CD4-positive, alpha-beta T cell (primary cell): ENCODE measurements at regions not wholly inside any gene's neighbourhood (a gene's known extent, or its start where the extent isn't known, plus 50 kb on each side); places are given as distances from the start of the nearest gene placed in this dataset.

Experiments
- ATAC-seq: fragments of 200-7000 bp; cut with Tn5 transposase; one replicate; pipeline ENCODE4 v1.10.0; 2022; ENCODE audit warnings: mild to moderate bottlenecking; ENCODE audit not compliant: poor library complexity
- CTCF ChIA-PET: fragments of 350-600 bp; sonication (Branson Sonifier 250); formaldehyde crosslinking; loops from one replicate; lab custom pipeline; 2021; ENCODE audit warnings: antibody characterized with exemption, inconsistent platforms; lab: Charles Lee
- POLR2A ChIA-PET: fragments of 350-600 bp; sonication (Branson Sonifier 250); formaldehyde crosslinking; loops from one replicate; lab custom pipeline; 2021; ENCODE audit warnings: antibody characterized with exemption, inconsistent platforms; lab: Charles Lee
- DNase-seq, 14 experiments: peaks; one replicate each; pipeline ENCODE4 v3.0.0-alpha.2; 2013 to 2020; ENCODE audit warnings: mixed read lengths in 2 of 14
- H3K27ac ChIP-seq, 2 donors: one replicate each; pipeline versions ENCODE4 v1.5.1 to v1.7.0; 2013; ENCODE audit warnings: low read length in 2 of 2, low read depth in 1 of 2, mild to moderate bottlenecking in 1 of 2
- H3K27me3 ChIP-seq, 2 experiments: 1 replicate in 1 of 2; 2 replicates in 1 of 2; pipeline versions ENCODE4 v1.6.1 to v1.7.0; 2013; ENCODE audit warnings: low read length in 2 of 2, control low read depth in 1 of 2, mild to moderate bottlenecking in 1 of 2, moderate library complexity in 1 of 2; ENCODE audit not compliant: insufficient read depth in 2 of 2, control insufficient read depth in 1 of 2
- H3K36me3 ChIP-seq: one replicate; pipeline ENCODE4 v1.6.1; 2013; ENCODE audit warnings: low read length, control low read depth; ENCODE audit not compliant: insufficient read depth
- H3K4me1 ChIP-seq: one replicate; pipeline ENCODE4 v1.6.1; 2013; ENCODE audit warnings: low read length, control low read depth; ENCODE audit not compliant: insufficient read depth
- H3K4me3 ChIP-seq: one replicate; pipeline ENCODE4 v1.5.1; 2013; ENCODE audit warnings: mild to moderate bottlenecking, low read length, moderate library complexity
- H3K9me3 ChIP-seq, 2 experiments: 1 replicate in 1 of 2; 2 replicates in 1 of 2; pipeline versions ENCODE4 v1.6.1 to v1.7.0; 2013; ENCODE audit warnings: low read length in 2 of 2, mild to moderate bottlenecking in 2 of 2, control low read depth in 1 of 2, moderate library complexity in 1 of 2; ENCODE audit not compliant: control insufficient read depth in 1 of 2, insufficient read depth in 1 of 2
- H3K27ac Mint-ChIP-seq: one replicate; pipeline ENCODE4 v1.8.0; 2020; ENCODE audit warnings: mixed read lengths
- H3K27me3 Mint-ChIP-seq: one replicate; pipeline ENCODE4 v1.8.0; 2021; ENCODE audit warnings: mixed read lengths
- H3K36me3 Mint-ChIP-seq: one replicate; pipeline ENCODE4 v1.8.0; 2021; ENCODE audit warnings: low read depth, mixed read lengths
- H3K4me1 Mint-ChIP-seq: one replicate; pipeline ENCODE4 v1.8.0; 2021; ENCODE audit warnings: low read depth, mixed read lengths
- H3K4me3 Mint-ChIP-seq: one replicate; pipeline ENCODE4 v1.8.0; 2020; ENCODE audit warnings: mild to moderate bottlenecking, mixed read lengths
- H3K9me3 Mint-ChIP-seq: one replicate; pipeline ENCODE4 v1.8.0; 2020; ENCODE audit warnings: mixed read lengths
- CTCF ChIP-seq: fragments of 200-600 bp; IDR thresholded peaks from one replicate; pipeline ENCODE4 v1.8.0; 2022; ENCODE audit warnings: antibody characterized with exemption, mild to moderate bottlenecking
- intact Hi-C, 2 experiments: fragments of 100-400 bp; cut with DNase I in 1 of 2; cut with micrococcal nuclease in 1 of 2; formaldehyde crosslinking; loops; one replicate each; pipeline versions ENCODE4 v1.15.1 to v1.9.0; 2023 to 2025; cut with DNase I, micrococcal nuclease

DNA sequence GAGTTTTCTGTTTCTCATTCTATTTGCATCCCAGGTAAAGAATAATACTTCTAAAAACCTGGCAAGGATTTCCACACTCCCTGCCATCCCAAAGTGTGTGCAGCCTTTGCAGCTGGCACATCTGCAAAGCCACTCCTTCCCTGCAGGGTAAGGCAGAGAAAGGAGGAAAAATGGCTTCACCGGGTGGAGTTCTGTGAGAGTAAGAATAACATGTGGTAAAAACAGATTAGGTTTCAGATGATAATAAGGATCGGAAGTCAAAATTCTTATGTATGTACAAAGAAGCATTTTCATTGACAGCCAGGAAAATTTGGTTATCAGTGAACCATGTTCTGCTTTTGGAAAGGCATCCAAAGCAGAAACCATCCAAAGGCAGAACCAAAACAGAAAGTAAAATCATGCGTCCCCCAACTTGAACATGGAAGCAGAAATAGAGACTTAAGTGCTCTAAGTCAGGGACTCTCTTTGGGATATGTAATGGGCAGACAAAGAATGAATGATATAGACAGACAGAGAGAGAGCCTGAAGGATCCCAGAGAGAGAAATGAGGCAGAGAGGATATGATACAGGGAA is 192.6 kb upstream of the CCDC196 start:
- Histone ChIP-seq H3K27ac (no peak overlapping the region), H3K9me3 (peaks cover 0 to 4% of the 10 kb centered on the region in 2 experiments), H3K4me3 (no peak overlapping the region), H3K27me3 (no peaks in the 10 kb centered on the region), H3K4me1 (no peaks in the 10 kb centered on the region), H3K36me3 (no peaks in the 10 kb centered on the region)
- Mint-ChIP-seq H3K27ac (no peak overlapping the region), H3K36me3 (no peaks in the 10 kb centered on the region), H3K4me1 (no peaks in the 10 kb centered on the region), H3K27me3 (peaks cover 10% of the 10 kb centered on the region), H3K9me3 (no peaks in the 10 kb centered on the region), H3K4me3 (no peak overlapping the region)
- ChIA-PET POLR2A (no interaction called here), CTCF (no interaction called here)
- no peak for TF ChIP-seq CTCF
- DNase-seq (no peak), ATAC-seq (no peak)
- intact Hi-C loops = no loop called here

- POLR2A ChIA-PET = no interaction called here
- H3K27ac Mint-ChIP-seq = no peak overlapping the region
- CTCF ChIA-PET = no interaction called here
These were observed 190.8 kb upstream of the CCDC196 start for GRCh38 chr14:66295386-66295785.

GRCh38 chr14:66300886-66301285 is 185.3 kb upstream of the CCDC196 start:
- intact Hi-C loops = no loop called here
- Histone ChIP-seq H3K36me3 (no peaks in the 10 kb centered on the region), H3K27me3 (no peaks in the 10 kb centered on the region), H3K9me3 (peaks cover 0 to 6% of the 10 kb centered on the region in 2 experiments), H3K4me3 (no peak overlapping the region), H3K4me1 (no peaks in the 10 kb centered on the region), H3K27ac (no peak overlapping the region)
- peaks cover 14% of the 10 kb centered on the region for H3K9me3 Mint-ChIP-seq
- H3K27ac Mint-ChIP-seq = no peak overlapping the region
- no peak overlapping the region for H3K4me3 Mint-ChIP-seq
- no peak for DNase-seq
- ChIA-PET POLR2A (no interaction called here), CTCF (no interaction called here)
- no peaks in the 10 kb centered on the region for H3K36me3 Mint-ChIP-seq
- no peak for TF ChIP-seq CTCF
- no peaks in the 10 kb centered on the region for H3K4me1 Mint-ChIP-seq
- H3K27me3 Mint-ChIP-seq = peaks cover 6% of the 10 kb centered on the region
- no peak for ATAC-seq

More at GRCh38 chr14:66295386-66295785, 190.8 kb upstream of the CCDC196 start:
- Histone ChIP-seq H3K4me3 (no peak overlapping the region), H3K9me3 (peaks cover 0 to 4% of the 10 kb centered on the region in 2 experiments), H3K4me1 (no peaks in the 10 kb centered on the region), H3K27ac (no peak overlapping the region), H3K27me3 (no peaks in the 10 kb centered on the region), H3K36me3 (no peaks in the 10 kb centered on the region)
- Mint-ChIP-seq H3K27me3 (peaks cover 10% of the 10 kb centered on the region), H3K4me3 (no peak overlapping the region), H3K9me3 (peaks cover 3% of the 10 kb centered on the region), H3K36me3 (no peaks in the 10 kb centered on the region), H3K4me1 (no peaks in the 10 kb centered on the region)
- ATAC-seq (no peak), DNase-seq (no peak)
- intact Hi-C loops = no loop called here
- no peak for TF ChIP-seq CTCF
